ENCODE measurements at regions not wholly inside any gene's neighbourhood (a gene's known extent, or its start where the extent isn't known, plus 50 kb on each side); places are given as distances from the start of the nearest gene placed in this dataset.

- Histone ChIP-seq H4K20me1 (ENCODE audit: insufficient read depth) (no peaks in the 10 kb centered on the region), H3K4me3 (ENCODE audit: low read depth in 2 of 2, low read length in 1 of 2) (no peak overlapping the region), H3K4me1 (ENCODE audit: control insufficient read depth in 1 of 2, insufficient read depth in 2 of 2, low read depth in 1 of 2, low read length in 1 of 2) (peaks cover 0 to 28% of the 10 kb centered on the region in 2 experiments; a peak in 2 of 4 replicates), H3K9ac (no peak overlapping the region), H3K36me3 (replicated peaks in 1 of 2; ENCODE audit: control insufficient read depth in 1 of 2, insufficient read depth in 2 of 2, low read length in 1 of 2) (no peaks in the 10 kb centered on the region), H3K4me2 (peak overlapping the region; percentile 31; the same call in 1 of the 2 replicates), H2AFZ (ENCODE audit: low read depth) (peak overlapping the region; percentile 59; the same call in 1 of the 2 replicates), H3F3A (replicated peaks; ENCODE audit: insufficient read depth) (peaks cover 23% of the 10 kb centered on the region), H3K27me3 (ENCODE audit: insufficient read depth) (no peaks in the 10 kb centered on the region), H3K27ac (ENCODE audit: low read depth in 2 of 2, low read length in 1 of 2) (no peak overlapping the region), H3K79me2 (ENCODE audit: insufficient read depth) (no peaks in the 10 kb centered on the region), H3K9me3 (no peaks in the 10 kb centered on the region), H3K9me2 (no peaks in the 10 kb centered on the region)
- WGBS (ENCODE audit: low lambda C conversion rate) = 81% methylated on average over 9 of the region's 9 CpGs
- POLR2A ChIA-PET = no interaction called here
- no peak for DNase-seq
- TF ChIP-seq TCF12 (IDR thresholded peaks at IDR 0.05) = no peak
- no peak for TF ChIP-seq NFIC (IDR thresholded peaks at IDR 0.05; ENCODE audit: borderline replicate concordance)
- TF ChIP-seq RXRA (IDR thresholded peaks at IDR 0.05; ENCODE audit: borderline replicate concordance, low read depth) = no peak
- no peak for TF ChIP-seq EZH2phosphoT487 (IDR thresholded peaks at IDR 0.05; ENCODE audit: borderline replicate concordance, low read depth)
- no peak for TF ChIP-seq FOXJ3 (CRISPR knock-in tag; IDR thresholded peaks at IDR 0.05)
- no peak for TF ChIP-seq FOSL2 (IDR thresholded peaks at IDR 0.05; ENCODE audit: borderline replicate concordance, low read depth)
- CTCF ChIA-PET = no interaction called here
These were observed 155.9 kb upstream of the LPP start for GRCh38 chr3:187997946-187998561.

- ChIA-PET POLR2A (no interaction called here), CTCF (no interaction called here)
- Histone ChIP-seq H3K9ac (no peak overlapping the region), H3K4me2 (no peak overlapping the region), H3K36me3 (replicated peaks in 1 of 2; ENCODE audit: control insufficient read depth in 1 of 2, insufficient read depth in 2 of 2, low read length in 1 of 2) (no peaks in the 10 kb centered on the region), H3K4me1 (ENCODE audit: control insufficient read depth in 1 of 2, insufficient read depth in 2 of 2, low read depth in 1 of 2, low read length in 1 of 2) (peaks cover 0 to 28% of the 10 kb centered on the region in 2 experiments; a peak in 2 of 4 replicates), H3K4me3 (ENCODE audit: low read depth in 2 of 2, low read length in 1 of 2) (no peak overlapping the region), H3K27ac (ENCODE audit: low read depth in 2 of 2, low read length in 1 of 2) (no peak overlapping the region), H3F3A (replicated peaks; ENCODE audit: insufficient read depth) (peaks cover 21% of the 10 kb centered on the region), H4K20me1 (ENCODE audit: insufficient read depth) (no peaks in the 10 kb centered on the region), H3K9me3 (no peaks in the 10 kb centered on the region), H3K79me2 (ENCODE audit: insufficient read depth) (no peaks in the 10 kb centered on the region), H3K27me3 (ENCODE audit: insufficient read depth) (no peaks in the 10 kb centered on the region), H2AFZ (ENCODE audit: low read depth) (no peak overlapping the region), H3K9me2 (no peaks in the 10 kb centered on the region)
- 70% methylated on average over 3 of the region's 3 CpGs for WGBS (ENCODE audit: low lambda C conversion rate)
- no peak for TF ChIP-seq POLR2AphosphoS5 (IDR thresholded peaks at IDR 0.05; ENCODE audit: low read depth, low read length)
- no peak for TF ChIP-seq NFIC (IDR thresholded peaks at IDR 0.05; ENCODE audit: borderline replicate concordance)
- DNase-seq = no peak
These were observed 155.3 kb upstream of the LPP start for GRCh38 chr3:187998611-187999010.

- POLR2A ChIA-PET = no interaction called here
These were observed 154.1 kb upstream of the LPP start for GRCh38 chr3:187999821-188000220.

More at GRCh38 chr3:187999821-188000220, 154.1 kb upstream of the LPP start:
- no peaks in the 10 kb centered on the region for H3K9me2 ChIP-seq
- no peaks in the 10 kb centered on the region for H3K79me2 ChIP-seq (ENCODE audit: insufficient read depth)
- no peaks in the 10 kb centered on the region for H3K9me3 ChIP-seq
- H3K27ac ChIP-seq (ENCODE audit: low read depth in 2 of 2, low read length in 1 of 2) = no peak overlapping the region
- 71% methylated on average over 4 of the region's 4 CpGs for WGBS (ENCODE audit: low lambda C conversion rate)
- no peaks in the 10 kb centered on the region for H3K27me3 ChIP-seq (ENCODE audit: insufficient read depth)
- no peak overlapping the region for H3K4me2 ChIP-seq
- H3K4me3 ChIP-seq (ENCODE audit: low read depth in 2 of 2, low read length in 1 of 2) = no peak overlapping the region
- no peaks in the 10 kb centered on the region for H3K36me3 ChIP-seq (replicated peaks in 1 of 2; ENCODE audit: control insufficient read depth in 1 of 2, insufficient read depth in 2 of 2, low read length in 1 of 2)
- peaks cover 9% of the 10 kb centered on the region for H3F3A ChIP-seq (replicated peaks; ENCODE audit: insufficient read depth)
- TF ChIP-seq GATA2 (CRISPR knock-in tag; IDR thresholded peaks at IDR 0.05) = no peak
- TF ChIP-seq RFX5 (IDR thresholded peaks at IDR 0.05; ENCODE audit: low read length) = no peak
- no peak for TF ChIP-seq MXI1 (IDR thresholded peaks at IDR 0.05; ENCODE audit: low read depth, low read length)
- no peak for TF ChIP-seq EZH2phosphoT487 (IDR thresholded peaks at IDR 0.05; ENCODE audit: borderline replicate concordance, low read depth)
- no peak for TF ChIP-seq IRF3 (IDR thresholded peaks at IDR 0.05; ENCODE audit: low read depth, low read length)
- no peak for DNase-seq
- peak overlapping the region; percentile 35; the same call in 1 of the 2 replicates for H2AFZ ChIP-seq (ENCODE audit: low read depth)
- H3K9ac ChIP-seq = no peak overlapping the region
- peaks cover 0 to 20% of the 10 kb centered on the region in 2 experiments; a peak in 2 of 4 replicates for H3K4me1 ChIP-seq (ENCODE audit: control insufficient read depth in 1 of 2, insufficient read depth in 2 of 2, low read depth in 1 of 2, low read length in 1 of 2)
- CTCF ChIA-PET = no interaction called here
- no peaks in the 10 kb centered on the region for H4K20me1 ChIP-seq (ENCODE audit: insufficient read depth)

Measured in SK-N-SH (cell line).